Stimulated activated naive CD8-positive, alpha-beta T cell treated with anti-CD3 and anti-CD28 coated beads, Interleukin-15, amount 100 ng/mL, for 72 hours (primary cell): ENCODE measurements at regions not wholly inside any gene's neighbourhood (a gene's known extent, or its start where the extent isn't known, plus 50 kb on each side); places are given as distances from the start of the nearest gene placed in this dataset.

ENCODE experiments used
- ATAC-seq: fragments of 150-1000 bp; cut with Tn5 transposase; 2 replicates; pipeline ENCODE4 v1.10.0; 2021; ENCODE audit warnings: mild to moderate bottlenecking, moderate library complexity
- DNase-seq, 2 donors: peaks; one replicate each; pipeline ENCODE4 v3.0.0; 2021 to 2022
- H3K27ac Mint-ChIP-seq, 2 donors: one replicate each; pipeline ENCODE4 v1.8.0; 2022; ENCODE audit warnings: mild to moderate bottlenecking in 2 of 2, mixed read lengths in 2 of 2, moderate library complexity in 2 of 2
- H3K27me3 Mint-ChIP-seq: one replicate; pipeline ENCODE4 v1.8.0; 2022; ENCODE audit warnings: mixed read lengths
- H3K4me1 Mint-ChIP-seq: one replicate; pipeline ENCODE4 v1.8.0; 2022; ENCODE audit warnings: mild to moderate bottlenecking, mixed read lengths
- H3K4me3 Mint-ChIP-seq, 2 donors: one replicate each; pipeline ENCODE4 v1.8.0; 2022; ENCODE audit warnings: mild to moderate bottlenecking in 2 of 2, mixed read lengths in 2 of 2, moderate library complexity in 1 of 2
- H3K9me3 Mint-ChIP-seq, 2 donors: one replicate each; pipeline ENCODE4 v1.8.0; 2022; ENCODE audit warnings: mixed read lengths in 2 of 2

- no peaks in the 10 kb centered on the region for H3K27me3 Mint-ChIP-seq
- ATAC-seq (no peak), DNase-seq (no peak)
- no peak overlapping the region for H3K4me3 Mint-ChIP-seq
- no peak overlapping the region for H3K27ac Mint-ChIP-seq
- peaks cover 41% of the 10 kb centered on the region for H3K4me1 Mint-ChIP-seq
- H3K9me3 Mint-ChIP-seq, result no peaks in the 10 kb centered on the region
Measured at GRCh38 chr4:108567831-108568230, 52.5 kb upstream of the RPL34 start.

- no peak for DNase-seq
- Mint-ChIP-seq H3K27me3 (no peaks in the 10 kb centered on the region), H3K27ac (no peak overlapping the region), H3K4me3 (no peak overlapping the region), H3K4me1 (peaks cover 7% of the 10 kb centered on the region), H3K9me3 (no peaks in the 10 kb centered on the region)
- no peak for ATAC-seq
Measured at GRCh38 chr4:108561116-108561515, 59.3 kb upstream of the RPL34 start.

GRCh38 chr4:108560616-108561015 lies 59.8 kb upstream of the RPL34 start:
- DNase-seq (no peak), ATAC-seq (no peak)
- Mint-ChIP-seq H3K4me3 (no peak overlapping the region), H3K9me3 (no peaks in the 10 kb centered on the region), H3K4me1 (peaks cover 7% of the 10 kb centered on the region), H3K27me3 (no peaks in the 10 kb centered on the region), H3K27ac (no peak overlapping the region)

GRCh38 chr4:108559911-108560310 lies 60.5 kb upstream of the RPL34 start:
- Mint-ChIP-seq H3K27ac (no peak overlapping the region), H3K4me3 (no peak overlapping the region), H3K27me3 (no peaks in the 10 kb centered on the region), H3K9me3 (no peaks in the 10 kb centered on the region), H3K4me1 (peaks cover 1% of the 10 kb centered on the region)
- ATAC-seq, result no peak
- DNase-seq, result no peak

GRCh38 chr4:108559068-108559793 lies 61.1 kb upstream of the RPL34 start:
- H3K4me1 Mint-ChIP-seq, result no peaks in the 10 kb centered on the region
- no peak for ATAC-seq
- H3K4me3 Mint-ChIP-seq, result no peak overlapping the region
- H3K27ac Mint-ChIP-seq, result no peak overlapping the region
- no peaks in the 10 kb centered on the region for H3K27me3 Mint-ChIP-seq
- H3K9me3 Mint-ChIP-seq, result no peaks in the 10 kb centered on the region
- DNase-seq, result no peak

- H3K27ac Mint-ChIP-seq, result no peak overlapping the region
- DNase-seq, result no peak
- ATAC-seq, result no peak
- H3K9me3 Mint-ChIP-seq, result no peaks in the 10 kb centered on the region
- no peak overlapping the region for H3K4me3 Mint-ChIP-seq
- no peaks in the 10 kb centered on the region for H3K4me1 Mint-ChIP-seq
- H3K27me3 Mint-ChIP-seq, result no peaks in the 10 kb centered on the region
Measured at GRCh38 chr4:108556588-108557200, 63.7 kb upstream of the RPL34 start.

GRCh38 chr4:108556166-108556565 lies 64.2 kb upstream of the RPL34 start:
- no peaks in the 10 kb centered on the region for H3K27me3 Mint-ChIP-seq
- ATAC-seq (no peak), DNase-seq (no peak)
- no peak overlapping the region for H3K4me3 Mint-ChIP-seq
- H3K27ac Mint-ChIP-seq, result no peak overlapping the region
- H3K4me1 Mint-ChIP-seq, result no peaks in the 10 kb centered on the region
- peaks cover 0 to 3% of the 10 kb centered on the region in 2 donors for H3K9me3 Mint-ChIP-seq

- Mint-ChIP-seq H3K27ac (no peak overlapping the region), H3K9me3 (peaks cover 1 to 8% of the 10 kb centered on the region in 2 donors), H3K27me3 (no peaks in the 10 kb centered on the region), H3K4me3 (no peak overlapping the region), H3K4me1 (no peaks in the 10 kb centered on the region)
- no peak for ATAC-seq
- DNase-seq, result no peak
Measured at GRCh38 chr4:108555701-108556100, 64.7 kb upstream of the RPL34 start.

- Mint-ChIP-seq H3K9me3 (peaks cover 21 to 33% of the 10 kb centered on the region in 2 donors), H3K4me1 (peaks cover 10% of the 10 kb centered on the region)
Measured at GRCh38 chr4:108547682-108548081, 72.7 kb upstream of the RPL34 start.

GRCh38 chr4:108546728-108547127 lies 73.6 kb upstream of the RPL34 start:
- Mint-ChIP-seq H3K4me3 (no peak overlapping the region), H3K27ac (no peak overlapping the region), H3K27me3 (no peaks in the 10 kb centered on the region), H3K9me3 (peaks cover 21 to 33% of the 10 kb centered on the region in 2 donors), H3K4me1 (peaks cover 15% of the 10 kb centered on the region)
- DNase-seq (no peak), ATAC-seq (peak; percentile 58)

More at GRCh38 chr4:108547682-108548081, 72.7 kb upstream of the RPL34 start:
- DNase-seq, result no peak
- ATAC-seq, result no peak
- Mint-ChIP-seq H3K27me3 (no peaks in the 10 kb centered on the region), H3K4me3 (no peak overlapping the region), H3K27ac (no peak overlapping the region)

- H3K27ac Mint-ChIP-seq, result no peak overlapping the region
- H3K9me3 Mint-ChIP-seq, result peaks cover 15 to 16% of the 10 kb centered on the region in 2 donors
- ATAC-seq (no peak), DNase-seq (no peak)
- H3K27me3 Mint-ChIP-seq, result no peaks in the 10 kb centered on the region
- H3K4me1 Mint-ChIP-seq, result peaks cover 25% of the 10 kb centered on the region
- H3K4me3 Mint-ChIP-seq, result no peak overlapping the region
Measured at GRCh38 chr4:108544481-108544880, 75.9 kb upstream of the RPL34 start.

- DNase-seq, result no peak
Measured at GRCh38 chr4:108543359-108543968, 76.9 kb upstream of the RPL34 start.

GRCh38 chr4:108540536-108540935 lies 79.8 kb upstream of the RPL34 start:
- H3K9me3 Mint-ChIP-seq, result peaks cover 0 to 5% of the 10 kb centered on the region in 2 donors
- peaks cover 48% of the 10 kb centered on the region for H3K4me1 Mint-ChIP-seq
- ATAC-seq (peak; percentile 62), DNase-seq (no peak)
- H3K27ac Mint-ChIP-seq, result no peak overlapping the region
- no peaks in the 10 kb centered on the region for H3K27me3 Mint-ChIP-seq
- no peak overlapping the region for H3K4me3 Mint-ChIP-seq

More at GRCh38 chr4:108543359-108543968, 76.9 kb upstream of the RPL34 start:
- peaks cover 7 to 8% of the 10 kb centered on the region in 2 donors for H3K9me3 Mint-ChIP-seq
- H3K4me3 Mint-ChIP-seq, result no peak overlapping the region
- H3K27me3 Mint-ChIP-seq, result no peaks in the 10 kb centered on the region
- H3K27ac Mint-ChIP-seq, result peak overlapping the region in 1 of 2 donors; percentile 10
- H3K4me1 Mint-ChIP-seq, result peaks cover 25% of the 10 kb centered on the region
- ATAC-seq, result no peak

GRCh38 chr4:108536577-108536976 lies 83.8 kb upstream of the RPL34 start:
- DNase-seq (no peak), ATAC-seq (peak; percentile 86)
- H3K4me1 Mint-ChIP-seq, result peaks cover 63% of the 10 kb centered on the region
- H3K27me3 Mint-ChIP-seq, result no peaks in the 10 kb centered on the region
- H3K4me3 Mint-ChIP-seq, result no peak overlapping the region
- H3K9me3 Mint-ChIP-seq, result peaks cover 0 to 5% of the 10 kb centered on the region in 2 donors
- H3K27ac Mint-ChIP-seq, result peak overlapping the region in 1 of 2 donors; percentile 67

GRCh38 chr4:108535757-108536156 lies 84.6 kb upstream of the RPL34 start:
- Mint-ChIP-seq H3K9me3 (peaks cover 0 to 5% of the 10 kb centered on the region in 2 donors), H3K4me1 (peaks cover 66% of the 10 kb centered on the region), H3K27ac (no peak overlapping the region), H3K4me3 (peak overlapping the region; percentile 7 to 46), H3K27me3 (no peaks in the 10 kb centered on the region)
- ATAC-seq (no peak), DNase-seq (no peak)

- Mint-ChIP-seq H3K27me3 (no peaks in the 10 kb centered on the region), H3K4me1 (peaks cover 77% of the 10 kb centered on the region), H3K9me3 (peaks cover 0 to 5% of the 10 kb centered on the region in 2 donors), H3K4me3 (no peak overlapping the region), H3K27ac (peak overlapping the region in 1 of 2 donors; percentile 57)
- DNase-seq, result no peak
- no peak for ATAC-seq
Measured at GRCh38 chr4:108533876-108534275, 86.5 kb upstream of the RPL34 start.
